ENCODE measurements at regions not wholly inside any gene's neighbourhood (a gene's known extent, or its start where the extent isn't known, plus 50 kb on each side); places are given as distances from the start of the nearest gene placed in this dataset.

GRCh38 chr10:33112831-33113455, 154.9 kb upstream of the ITGB1 start:
- CTCF ChIA-PET = no interaction called here
- POLR2A ChIA-PET = no interaction called here
- Histone ChIP-seq H3K9me3 (ENCODE audit: control insufficient read depth, insufficient read depth, low read depth, low read length) (no peaks in the 10 kb centered on the region), H3K36me3 (ENCODE audit: control insufficient read depth in 2 of 2, insufficient read depth in 1 of 2, low read length in 2 of 2) (no peaks in the 10 kb centered on the region), H3K4me3 (ENCODE audit: low read depth, low read length) (no peak overlapping the region), H3K4me1 (ENCODE audit: control insufficient read depth, insufficient read depth, low read length) (no peaks in the 10 kb centered on the region), H3K27ac (ENCODE audit: extremely low read depth, low read depth, low read length) (no peak overlapping the region)
- TF ChIP-seq ZNF239 (tag by site-specific recombination; IDR thresholded peaks at IDR 0.05) = no peak

- Histone ChIP-seq H3K36me3 (ENCODE audit: control insufficient read depth in 2 of 2, insufficient read depth in 1 of 2, low read length in 2 of 2) (no peaks in the 10 kb centered on the region), H3K9me3 (ENCODE audit: control insufficient read depth, insufficient read depth, low read depth, low read length) (no peaks in the 10 kb centered on the region), H3K4me3 (ENCODE audit: low read depth, low read length) (no peak overlapping the region), H3K27ac (ENCODE audit: extremely low read depth, low read depth, low read length) (no peak overlapping the region), H3K4me1 (ENCODE audit: control insufficient read depth, insufficient read depth, low read length) (no peaks in the 10 kb centered on the region)
- POLR2A ChIA-PET = no interaction called here
- CTCF ChIA-PET = interaction anchor here (1.0 to 1.2 kb wide), 2 partner anchors 8 to 14 kb away, joined by 3 read pairs; no protein-coding TSS in a partner anchor
- TF ChIP-seq, protein P1, sequence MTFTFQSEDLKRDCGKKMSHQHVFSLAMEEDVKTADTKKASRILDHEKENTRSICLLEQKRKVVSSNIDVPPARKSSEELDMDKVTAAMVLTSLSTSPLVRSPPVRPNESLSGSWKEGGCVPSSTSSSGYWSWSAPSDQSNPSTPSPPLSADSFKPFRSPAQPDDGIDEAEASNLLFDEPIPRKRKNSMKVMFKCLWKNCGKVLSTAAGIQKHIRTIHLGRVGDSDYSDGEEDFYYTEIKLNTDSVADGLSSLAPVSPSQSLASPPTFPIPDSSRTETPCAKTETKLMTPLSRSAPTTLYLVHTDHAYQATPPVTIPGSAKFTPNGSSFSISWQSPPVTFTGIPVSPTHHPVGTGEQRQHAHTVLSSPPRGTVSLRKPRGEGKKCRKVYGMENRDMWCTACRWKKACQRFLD (tag by site-specific recombination; IDR thresholded peaks at IDR 0.05) = no peak
- TF ChIP-seq ZNF510 (tag by site-specific recombination; IDR thresholded peaks at IDR 0.05; ENCODE audit: insufficient replicate concordance) = no peak
- no peak for TF ChIP-seq ZBTB21 (tag by site-specific recombination; IDR thresholded peaks at IDR 0.05)
- no peak for TF ChIP-seq HOXD13 (CRISPR knock-in tag; IDR thresholded peaks at IDR 0.05; ENCODE audit: borderline replicate concordance)
- TF ChIP-seq GLI4 (tag by site-specific recombination; IDR thresholded peaks at IDR 0.05) = no peak
- no peak for TF ChIP-seq ZNF707 (tag by site-specific recombination; IDR thresholded peaks at IDR 0.05)
These were observed 153.5 kb upstream of the ITGB1 start for GRCh38 chr10:33111488-33112051.

DNA sequence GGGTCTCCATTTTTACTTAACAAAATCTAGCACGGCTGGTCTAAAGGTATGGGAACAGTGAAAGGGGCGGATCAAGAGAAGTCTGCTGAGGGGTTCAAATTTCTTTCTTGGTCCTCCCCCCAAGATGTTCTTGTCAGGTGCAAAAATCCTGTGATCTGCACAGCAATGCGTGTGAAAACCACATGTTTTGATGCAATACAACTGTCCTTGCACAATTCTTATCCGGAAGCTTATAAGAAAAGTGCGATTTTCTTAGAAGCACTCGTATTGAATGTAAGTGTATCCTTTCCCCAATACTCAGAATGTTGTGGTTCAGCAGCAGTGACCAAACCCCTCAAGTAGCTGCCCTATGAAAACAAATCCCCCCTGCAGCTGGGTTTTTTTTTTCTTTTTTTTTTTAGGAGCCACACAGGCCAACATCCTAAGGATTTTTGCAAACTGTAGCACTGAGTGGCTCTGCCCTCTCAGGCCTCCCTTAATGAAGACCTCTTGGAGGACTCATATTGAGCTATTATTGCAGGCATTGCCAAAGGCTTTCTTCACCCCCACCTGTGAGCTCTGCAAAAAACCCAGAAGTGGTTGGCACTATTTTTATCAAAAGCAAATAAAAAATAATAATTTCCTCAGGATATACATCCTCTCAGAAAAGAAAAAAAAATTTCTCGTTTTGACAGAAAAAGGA, 151.9 kb upstream of the ITGB1 start:
- Histone ChIP-seq H3K4me1 (ENCODE audit: control insufficient read depth, insufficient read depth, low read length) (no peaks in the 10 kb centered on the region), H3K36me3 (ENCODE audit: control insufficient read depth in 2 of 2, insufficient read depth in 1 of 2, low read length in 2 of 2) (no peaks in the 10 kb centered on the region), H3K27ac (ENCODE audit: extremely low read depth, low read depth, low read length) (no peak overlapping the region), H3K4me3 (ENCODE audit: low read depth, low read length) (no peak overlapping the region), H3K9me3 (ENCODE audit: control insufficient read depth, insufficient read depth, low read depth, low read length) (no peaks in the 10 kb centered on the region)
- ChIA-PET POLR2A (no interaction called here), CTCF (interaction anchor here (0.6 to 1.0 kb wide), 3 partner anchors 16 to 559 kb away, joined by 3 to 5 read pairs (median 4); no protein-coding TSS in a partner anchor)
- TF ChIP-seq ZNF169 (tag by site-specific recombination; IDR thresholded peaks at IDR 0.05) (no peak), ZNF510 (tag by site-specific recombination; IDR thresholded peaks at IDR 0.05; ENCODE audit: insufficient replicate concordance) (no peak), ZNF132 (tag by site-specific recombination; IDR thresholded peaks at IDR 0.05; ENCODE audit: borderline replicate concordance) (no peak), ZNF548 (tag by site-specific recombination; IDR thresholded peaks at IDR 0.05) (no peak), ZFP3 (tag by site-specific recombination; IDR thresholded peaks at IDR 0.05; ENCODE audit: low read depth) (no peak), ZBTB48 (tag by site-specific recombination; IDR thresholded peaks at IDR 0.05) (no peak), ZNF791 (tag by site-specific recombination; IDR thresholded peaks at IDR 0.05) (no peak), ZNF416 (tag by site-specific recombination; IDR thresholded peaks at IDR 0.05) (no peak), ZNF426 (tag by site-specific recombination; IDR thresholded peaks at IDR 0.05) (no peak), ZFP41 (tag by site-specific recombination; IDR thresholded peaks at IDR 0.05; ENCODE audit: borderline replicate concordance) (no peak), TRIM28 (IDR thresholded peaks at IDR 0.05; ENCODE audit: borderline replicate concordance, low read length) (no peak), BCL11B (tag by site-specific recombination; IDR thresholded peaks at IDR 0.05; ENCODE audit: low read depth) (no peak)
- TF ChIP-seq, protein P2, sequence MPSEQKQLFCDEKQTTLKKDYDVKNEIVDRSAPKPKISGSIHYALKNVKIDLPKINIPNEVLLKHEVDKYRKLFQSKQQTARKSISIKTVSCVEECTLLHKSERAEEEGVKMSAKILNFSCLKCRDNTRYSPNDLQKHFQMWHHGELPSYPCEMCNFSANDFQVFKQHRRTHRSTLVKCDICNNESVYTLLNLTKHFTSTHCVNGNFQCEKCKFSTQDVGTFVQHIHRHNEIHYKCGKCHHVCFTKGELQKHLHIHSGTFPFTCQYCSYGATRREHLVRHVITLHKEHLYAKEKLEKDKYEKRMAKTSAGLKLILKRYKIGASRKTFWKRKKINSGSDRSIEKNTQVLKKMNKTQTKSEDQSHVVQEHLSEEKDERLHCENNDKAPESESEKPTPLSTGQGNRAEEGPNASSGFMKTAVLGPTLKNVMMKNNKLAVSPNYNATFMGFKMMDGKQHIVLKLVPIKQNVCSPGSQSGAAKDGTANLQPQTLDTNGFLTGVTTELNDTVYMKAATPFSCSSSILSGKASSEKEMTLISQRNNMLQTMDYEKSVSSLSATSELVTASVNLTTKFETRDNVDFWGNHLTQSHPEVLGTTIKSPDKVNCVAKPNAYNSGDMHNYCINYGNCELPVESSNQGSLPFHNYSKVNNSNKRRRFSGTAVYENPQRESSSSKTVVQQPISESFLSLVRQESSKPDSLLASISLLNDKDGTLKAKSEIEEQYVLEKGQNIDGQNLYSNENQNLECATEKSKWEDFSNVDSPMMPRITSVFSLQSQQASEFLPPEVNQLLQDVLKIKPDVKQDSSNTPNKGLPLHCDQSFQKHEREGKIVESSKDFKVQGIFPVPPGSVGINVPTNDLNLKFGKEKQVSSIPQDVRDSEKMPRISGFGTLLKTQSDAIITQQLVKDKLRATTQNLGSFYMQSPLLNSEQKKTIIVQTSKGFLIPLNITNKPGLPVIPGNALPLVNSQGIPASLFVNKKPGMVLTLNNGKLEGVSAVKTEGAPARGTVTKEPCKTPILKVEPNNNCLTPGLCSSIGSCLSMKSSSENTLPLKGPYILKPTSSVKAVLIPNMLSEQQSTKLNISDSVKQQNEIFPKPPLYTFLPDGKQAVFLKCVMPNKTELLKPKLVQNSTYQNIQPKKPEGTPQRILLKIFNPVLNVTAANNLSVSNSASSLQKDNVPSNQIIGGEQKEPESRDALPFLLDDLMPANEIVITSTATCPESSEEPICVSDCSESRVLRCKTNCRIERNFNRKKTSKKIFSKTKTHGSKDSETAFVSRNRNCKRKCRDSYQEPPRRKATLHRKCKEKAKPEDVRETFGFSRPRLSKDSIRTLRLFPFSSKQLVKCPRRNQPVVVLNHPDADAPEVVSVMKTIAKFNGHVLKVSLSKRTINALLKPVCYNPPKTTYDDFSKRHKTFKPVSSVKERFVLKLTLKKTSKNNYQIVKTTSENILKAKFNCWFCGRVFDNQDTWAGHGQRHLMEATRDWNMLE (tag by site-specific recombination; conservative IDR thresholded peaks at IDR 0.05; ENCODE audit: low read depth) = no peak
- TF ChIP-seq, protein P3, sequence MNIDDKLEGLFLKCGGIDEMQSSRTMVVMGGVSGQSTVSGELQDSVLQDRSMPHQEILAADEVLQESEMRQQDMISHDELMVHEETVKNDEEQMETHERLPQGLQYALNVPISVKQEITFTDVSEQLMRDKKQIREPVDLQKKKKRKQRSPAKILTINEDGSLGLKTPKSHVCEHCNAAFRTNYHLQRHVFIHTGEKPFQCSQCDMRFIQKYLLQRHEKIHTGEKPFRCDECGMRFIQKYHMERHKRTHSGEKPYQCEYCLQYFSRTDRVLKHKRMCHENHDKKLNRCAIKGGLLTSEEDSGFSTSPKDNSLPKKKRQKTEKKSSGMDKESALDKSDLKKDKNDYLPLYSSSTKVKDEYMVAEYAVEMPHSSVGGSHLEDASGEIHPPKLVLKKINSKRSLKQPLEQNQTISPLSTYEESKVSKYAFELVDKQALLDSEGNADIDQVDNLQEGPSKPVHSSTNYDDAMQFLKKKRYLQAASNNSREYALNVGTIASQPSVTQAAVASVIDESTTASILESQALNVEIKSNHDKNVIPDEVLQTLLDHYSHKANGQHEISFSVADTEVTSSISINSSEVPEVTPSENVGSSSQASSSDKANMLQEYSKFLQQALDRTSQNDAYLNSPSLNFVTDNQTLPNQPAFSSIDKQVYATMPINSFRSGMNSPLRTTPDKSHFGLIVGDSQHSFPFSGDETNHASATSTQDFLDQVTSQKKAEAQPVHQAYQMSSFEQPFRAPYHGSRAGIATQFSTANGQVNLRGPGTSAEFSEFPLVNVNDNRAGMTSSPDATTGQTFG (tag by site-specific recombination; IDR thresholded peaks at IDR 0.05; ENCODE audit: borderline replicate concordance) = no peak

Data from HEK293 (cell line).